GM23248 (cell line): ENCODE measurements at regions not wholly inside any gene's neighbourhood (a gene's known extent, or its start where the extent isn't known, plus 50 kb on each side); places are given as distances from the start of the nearest gene placed in this dataset.

Source experiments
- EZH2 ChIP-seq: fragments of 200-600 bp; sonication (generic); IDR thresholded peaks from 2 replicates; pipeline ENCODE4 v1.6.1; 2018; ENCODE audit warnings: antibody characterized with exemption, mild to moderate bottlenecking; ENCODE audit not compliant: insufficient read depth, poor library complexity, severe bottlenecking
- EZH2phosphoT487 ChIP-seq: fragments of 200-600 bp; sonication (generic); IDR thresholded peaks from 2 replicates; pipeline ENCODE4 v1.6.1; 2018; ENCODE audit warnings: antibody characterized with exemption, moderate library complexity, mild to moderate bottlenecking, low read depth; ENCODE audit not compliant: insufficient read depth

- TF ChIP-seq EZH2 = no peak
- no peak for TF ChIP-seq EZH2phosphoT487
Observed at GRCh38 chr12:19778797-19779196, 339.5 kb downstream of the AEBP2 start.
